DND-41 (cell line): ENCODE measurements at regions not wholly inside any gene's neighbourhood (a gene's known extent, or its start where the extent isn't known, plus 50 kb on each side); places are given as distances from the start of the nearest gene placed in this dataset.
"Not testable (repeated sequence)": the region's sequence is repeated elsewhere in the genome, so short reads cannot be mapped to it uniquely, and the experiment has no call there.

Experiments
- CTCF ChIP-seq: IDR thresholded peaks from 2 replicates; pipeline ENCODE4 v1.5.1; 2012; ENCODE audit warnings: borderline replicate concordance, low read length, moderate library complexity, mild to moderate bottlenecking; ENCODE audit not compliant: poor library complexity, severe bottlenecking; ENCODE audit errors: extremely low read depth
- EZH2 ChIP-seq: IDR thresholded peaks from 3 replicates; pipeline ENCODE4 v1.6.1; 2012; ENCODE audit warnings: borderline replicate concordance, low read depth, mild to moderate bottlenecking, moderate library complexity, low read length, inconsistent platforms; ENCODE audit not compliant: severe bottlenecking

DNA sequence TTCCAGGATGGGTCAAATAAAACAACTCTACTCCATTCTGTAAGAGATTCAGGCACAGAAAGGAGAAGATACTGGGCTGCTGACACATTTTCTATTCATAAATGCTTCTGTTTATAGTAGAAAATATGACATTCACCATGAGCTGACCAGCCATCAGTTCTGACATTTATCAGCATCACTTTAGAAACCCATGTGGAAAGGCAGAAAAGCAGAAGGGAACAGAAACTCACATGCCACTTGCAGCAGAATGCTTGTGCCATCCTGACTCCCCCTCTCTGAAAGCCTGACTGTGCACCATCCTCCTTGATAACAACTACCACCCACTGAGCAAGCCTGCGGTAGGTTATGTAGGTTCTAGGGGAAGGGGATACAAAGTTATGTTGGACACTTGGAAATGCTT is 527.7 kb downstream of the TTLL7 start:
- TF ChIP-seq EZH2, CTCF: not testable (repeated sequence)
